HG03520 (cell line): ENCODE measurements at regions not wholly inside any gene's neighbourhood (a gene's known extent, or its start where the extent isn't known, plus 50 kb on each side); places are given as distances from the start of the nearest gene placed in this dataset.

Experiments
- ATAC-seq: cut with Tn5 transposase; IDR thresholded peaks from one replicate; pipeline ENCODE4 v1.9.1; 2021; ENCODE audit warnings: mild to moderate bottlenecking, moderate library complexity; ENCODE audit not compliant: unreplicated experiment

DNA sequence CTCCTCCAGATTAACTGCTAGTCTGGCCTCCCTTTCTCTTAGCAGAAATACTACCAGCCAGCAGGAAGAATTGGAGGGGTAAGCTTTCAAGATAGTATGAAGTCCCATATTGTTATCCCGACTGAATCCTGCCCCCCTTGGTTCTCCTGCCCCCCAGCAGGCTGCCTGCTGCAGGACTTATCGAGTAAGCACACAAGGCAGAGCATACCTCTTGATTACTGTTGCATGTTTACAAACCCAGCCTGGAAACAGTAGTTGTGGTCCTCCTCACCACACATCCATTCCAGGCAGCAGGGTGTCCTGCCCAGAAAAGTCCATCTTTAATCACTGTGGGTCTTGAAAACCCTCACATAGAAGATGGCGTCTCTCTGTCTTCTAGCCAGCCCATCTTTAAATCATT lies 66.8 kb upstream of the PPP2R3A start:
- no peak for ATAC-seq

DNA sequence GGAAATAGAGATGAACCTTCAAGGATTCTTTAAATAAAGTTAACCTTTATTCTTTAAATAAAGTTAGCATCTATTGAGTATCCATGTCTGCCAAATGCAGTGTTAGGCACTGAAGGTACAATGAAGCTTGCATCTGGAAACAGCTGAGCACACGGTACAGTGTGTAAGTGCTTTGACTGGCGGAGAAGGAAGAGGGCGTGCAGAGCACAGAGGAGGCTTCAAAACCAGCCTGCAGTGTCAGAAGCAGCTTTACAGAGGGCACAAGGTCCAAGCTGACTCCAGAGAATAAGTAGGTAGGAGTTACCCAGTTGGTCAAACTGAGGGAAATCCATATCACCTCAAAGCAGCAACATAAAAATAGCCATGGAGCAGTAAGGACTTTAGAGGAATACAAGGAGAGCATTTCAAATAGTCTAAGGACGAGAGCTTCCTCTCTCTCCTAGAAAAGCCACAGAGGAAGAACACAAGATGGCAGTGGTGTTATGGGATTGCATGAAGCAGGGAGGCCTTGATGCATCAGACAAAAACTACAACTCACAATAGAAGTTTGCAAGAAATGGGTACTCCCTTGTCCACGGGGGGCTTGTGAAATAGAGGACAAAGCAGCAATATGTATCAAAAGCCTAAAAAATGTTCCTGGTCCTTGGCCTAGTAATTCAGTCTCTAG lies 60.3 kb upstream of the PPP2R3A start:
- ATAC-seq = no peak

DNA sequence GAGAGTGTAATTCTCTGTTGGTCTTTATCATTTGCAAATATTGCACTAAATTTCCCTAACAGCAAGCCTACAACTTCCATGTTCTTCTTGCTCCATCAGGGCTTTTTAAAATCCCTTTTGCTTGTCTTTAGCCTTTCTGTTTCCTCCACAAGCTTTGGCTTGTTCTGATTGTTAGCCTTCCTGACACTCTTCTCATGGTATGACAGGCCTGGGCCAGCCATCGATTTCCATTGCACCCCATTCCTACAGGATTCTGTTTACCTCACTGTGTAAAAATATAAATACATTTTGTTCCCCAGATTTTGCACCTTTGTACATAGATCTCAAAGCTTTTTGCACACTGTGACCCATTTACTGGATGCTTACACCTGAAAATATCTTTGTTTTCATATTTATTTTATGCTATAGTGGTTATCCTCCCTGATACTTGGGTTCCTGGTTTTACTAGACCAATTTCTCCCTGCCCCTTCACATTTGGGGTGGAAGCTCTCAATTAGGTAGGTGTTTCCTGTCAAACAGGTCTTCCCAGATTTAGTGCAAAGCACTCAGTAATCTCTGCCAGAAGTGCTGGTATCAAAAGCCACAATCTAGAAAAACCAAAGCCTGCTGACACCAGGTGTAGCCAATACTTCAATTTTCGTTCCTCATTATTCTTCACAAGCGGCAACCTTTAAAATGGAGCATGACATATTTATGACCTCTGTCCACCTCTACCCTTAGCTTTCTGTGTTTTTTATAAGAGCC lies 57.9 kb upstream of the PPP2R3A start:
- no peak for ATAC-seq

DNA sequence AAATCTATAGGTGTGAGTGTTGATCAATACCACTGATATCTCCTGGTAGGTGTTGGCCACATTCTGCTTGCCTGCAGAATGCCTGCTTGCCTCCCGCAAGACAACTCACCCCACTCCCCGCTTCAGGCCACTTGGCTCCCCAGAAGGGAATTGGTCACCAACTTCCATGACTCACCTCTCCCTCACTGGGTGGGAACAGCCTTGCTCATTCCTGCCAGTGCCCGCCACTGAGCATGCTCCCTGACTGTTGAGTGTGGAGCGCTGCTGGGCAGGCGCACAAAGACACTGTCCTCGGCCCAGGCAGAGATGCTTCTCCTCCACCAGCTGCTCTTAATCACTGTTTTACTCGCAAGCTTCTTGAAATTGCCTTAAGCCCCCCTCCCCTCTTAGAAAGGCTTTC lies 57.3 kb upstream of the PPP2R3A start:
- no peak for ATAC-seq

DNA sequence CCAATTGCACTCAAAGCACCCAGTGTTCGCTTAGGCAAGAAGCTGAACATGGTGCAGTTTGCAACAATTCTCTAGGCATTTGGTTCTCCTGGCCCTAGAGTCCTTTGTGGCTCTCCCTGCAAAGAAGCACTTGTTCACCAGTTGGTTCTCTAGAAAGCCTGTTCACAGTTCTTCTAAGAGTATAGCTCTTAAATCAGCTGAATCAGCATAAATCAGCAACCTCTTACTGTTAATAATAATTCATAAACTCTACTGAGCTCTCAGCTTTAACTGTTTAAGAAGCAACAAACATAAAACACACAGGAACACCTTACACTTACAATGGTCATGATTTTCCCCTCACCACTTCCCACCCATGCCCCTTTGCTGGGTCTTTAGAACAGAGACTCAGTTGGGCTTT lies 56.8 kb upstream of the PPP2R3A start:
- ATAC-seq = no peak

DNA sequence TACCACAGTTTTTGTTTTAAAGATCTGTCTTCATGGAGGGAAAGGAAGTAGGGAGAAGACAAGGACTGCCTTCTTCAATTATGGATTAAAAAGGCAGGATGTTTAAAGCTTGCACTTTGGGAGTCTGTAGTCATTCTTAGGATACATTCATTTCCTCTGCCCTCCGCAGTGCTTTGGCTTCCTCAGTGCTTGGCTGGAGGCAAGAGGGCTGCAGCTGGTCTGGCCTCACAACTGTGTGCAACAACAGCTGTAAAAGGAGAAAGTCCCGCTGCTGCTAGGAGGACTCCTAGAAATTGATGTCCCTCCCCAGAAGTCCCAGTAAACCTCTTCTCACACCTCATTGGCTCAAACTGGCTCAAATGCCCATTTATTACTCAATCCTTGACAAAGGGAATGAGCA lies 54.4 kb upstream of the PPP2R3A start:
- ATAC-seq = no peak

DNA sequence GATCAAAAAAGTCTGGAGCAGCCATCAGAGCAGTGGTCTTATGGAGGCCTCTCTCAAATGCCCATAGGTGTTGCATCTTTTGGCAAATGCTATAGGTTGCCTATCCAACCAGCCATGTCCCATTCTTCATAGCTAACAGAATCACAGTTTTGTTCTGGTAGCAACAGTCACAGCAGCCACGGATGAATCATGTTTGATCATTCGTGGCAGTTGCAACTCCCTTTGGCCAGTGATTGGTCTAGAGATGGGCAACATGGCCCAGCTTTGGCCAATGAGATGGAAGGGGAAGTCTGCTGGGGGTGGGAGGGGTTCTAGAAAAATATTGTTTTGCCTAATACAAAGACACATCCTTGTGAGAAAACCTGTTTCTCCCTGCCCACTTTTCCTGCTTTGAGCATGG lies 50.3 kb upstream of the PPP2R3A start:
- ATAC-seq = no peak
